ENCODE measurements at regions not wholly inside any gene's neighbourhood (a gene's known extent, or its start where the extent isn't known, plus 50 kb on each side); places are given as distances from the start of the nearest gene placed in this dataset.

DNA sequence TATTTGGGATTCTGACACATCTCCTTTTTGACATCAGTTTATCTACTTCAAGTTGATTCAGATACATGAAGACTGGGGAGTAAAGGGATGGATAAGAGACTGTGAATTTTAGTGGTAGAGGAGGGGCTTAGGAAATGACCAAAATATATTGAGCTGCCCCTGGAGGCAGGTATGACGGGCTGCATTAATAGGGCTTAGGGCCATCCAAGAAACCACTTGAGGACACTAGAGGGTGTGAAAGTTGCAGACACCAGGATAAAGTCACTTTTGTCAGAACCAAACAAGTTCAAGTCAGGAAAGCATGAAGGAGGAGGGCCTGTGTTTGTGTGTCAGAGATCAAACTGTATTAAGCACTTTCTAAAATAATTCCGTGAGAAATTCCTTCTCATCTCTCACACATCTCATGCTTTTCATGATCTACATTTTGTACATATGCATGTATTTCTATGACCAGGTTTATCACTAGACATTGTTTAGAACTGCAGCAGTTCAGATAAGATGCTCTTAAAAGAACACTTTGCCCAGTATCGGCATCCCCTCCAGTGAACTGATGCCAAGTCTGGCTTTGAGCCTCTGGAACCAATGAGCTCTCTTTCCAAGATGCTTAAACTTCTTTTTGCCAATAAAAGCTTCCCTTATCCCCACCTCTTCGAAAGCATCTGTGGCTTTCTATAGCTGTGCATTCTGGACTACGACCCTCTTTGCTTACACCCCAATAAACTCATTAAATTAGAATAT, 136.9 kb downstream of the SLC38A1 start:
- H3K27me3 ChIP-seq (ENCODE audit: control insufficient read depth, insufficient read depth, low read length): no peaks in the 10 kb centered on the region
- no peaks in the 10 kb centered on the region for H3K36me3 ChIP-seq (replicated peaks; ENCODE audit: control insufficient read depth, insufficient read depth, low read length)
- peak; percentile 6 for DNase-seq
- H3K4me3 ChIP-seq (ENCODE audit: insufficient read depth, low read depth, low read length): no peak overlapping the region

DNA sequence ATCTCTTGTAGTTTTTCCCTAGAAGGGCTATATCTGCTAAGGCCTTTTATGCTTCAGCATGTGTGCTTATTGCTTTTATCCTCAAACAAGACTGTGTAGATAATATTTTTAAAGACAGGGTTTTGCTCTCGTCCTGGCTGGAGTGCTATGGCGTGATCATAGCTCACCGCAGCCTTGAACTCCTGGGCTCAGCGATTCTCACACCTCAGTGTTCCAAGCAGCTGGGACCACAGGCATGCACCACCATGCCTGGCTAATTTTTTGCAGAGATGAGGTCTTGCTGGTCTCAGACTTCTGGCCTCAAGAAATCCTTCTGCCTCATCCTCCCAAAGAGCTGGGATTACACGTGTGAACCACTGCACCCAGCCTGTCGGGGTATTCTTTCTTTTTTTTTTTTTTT, 137.3 kb upstream of the SCAF11 start:
- H3K36me3 ChIP-seq (replicated peaks; ENCODE audit: control insufficient read depth, insufficient read depth, low read length): no peaks in the 10 kb centered on the region
- no peak overlapping the region for H3K4me3 ChIP-seq (ENCODE audit: insufficient read depth, low read depth, low read length)
- H3K27me3 ChIP-seq (ENCODE audit: control insufficient read depth, insufficient read depth, low read length): no peaks in the 10 kb centered on the region
- DNase-seq: no peak

DNA sequence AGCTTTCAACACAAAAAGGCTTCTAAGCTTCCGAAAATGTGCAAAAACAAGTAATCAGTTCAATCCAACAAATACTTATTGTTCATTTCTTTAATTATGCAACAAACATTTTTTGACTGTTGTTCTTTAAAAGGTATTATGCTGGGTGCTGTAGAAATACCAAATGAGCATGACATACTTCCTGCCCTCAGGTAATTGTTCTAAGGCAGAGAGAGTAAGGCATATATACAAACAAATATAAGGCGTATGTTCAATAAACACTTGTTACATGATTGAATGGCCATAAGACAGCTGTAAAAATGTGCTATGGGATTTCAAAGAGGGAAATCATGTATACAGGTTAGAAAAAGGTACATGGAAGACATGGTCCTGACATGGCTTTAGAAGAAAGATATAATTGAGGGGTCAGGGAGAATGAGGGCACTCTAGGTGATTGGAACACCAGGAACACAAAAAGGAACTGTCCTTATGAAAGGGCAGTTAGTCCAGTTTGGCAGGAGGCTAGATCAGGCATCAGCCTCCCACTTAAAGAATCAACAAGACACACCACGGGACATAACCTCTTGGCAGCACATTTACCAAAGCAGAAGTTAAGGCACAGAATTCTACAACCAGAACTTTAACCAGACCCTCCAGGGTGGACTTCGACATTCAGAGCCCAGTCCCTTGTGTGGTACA, 135.8 kb upstream of the SCAF11 start:
- Histone ChIP-seq H3K4me3 (ENCODE audit: insufficient read depth, low read depth, low read length) (no peak overlapping the region), H3K27me3 (ENCODE audit: control insufficient read depth, insufficient read depth, low read length) (no peaks in the 10 kb centered on the region), H3K36me3 (replicated peaks; ENCODE audit: control insufficient read depth, insufficient read depth, low read length) (no peaks in the 10 kb centered on the region)
- DNase-seq: no peak

DNA sequence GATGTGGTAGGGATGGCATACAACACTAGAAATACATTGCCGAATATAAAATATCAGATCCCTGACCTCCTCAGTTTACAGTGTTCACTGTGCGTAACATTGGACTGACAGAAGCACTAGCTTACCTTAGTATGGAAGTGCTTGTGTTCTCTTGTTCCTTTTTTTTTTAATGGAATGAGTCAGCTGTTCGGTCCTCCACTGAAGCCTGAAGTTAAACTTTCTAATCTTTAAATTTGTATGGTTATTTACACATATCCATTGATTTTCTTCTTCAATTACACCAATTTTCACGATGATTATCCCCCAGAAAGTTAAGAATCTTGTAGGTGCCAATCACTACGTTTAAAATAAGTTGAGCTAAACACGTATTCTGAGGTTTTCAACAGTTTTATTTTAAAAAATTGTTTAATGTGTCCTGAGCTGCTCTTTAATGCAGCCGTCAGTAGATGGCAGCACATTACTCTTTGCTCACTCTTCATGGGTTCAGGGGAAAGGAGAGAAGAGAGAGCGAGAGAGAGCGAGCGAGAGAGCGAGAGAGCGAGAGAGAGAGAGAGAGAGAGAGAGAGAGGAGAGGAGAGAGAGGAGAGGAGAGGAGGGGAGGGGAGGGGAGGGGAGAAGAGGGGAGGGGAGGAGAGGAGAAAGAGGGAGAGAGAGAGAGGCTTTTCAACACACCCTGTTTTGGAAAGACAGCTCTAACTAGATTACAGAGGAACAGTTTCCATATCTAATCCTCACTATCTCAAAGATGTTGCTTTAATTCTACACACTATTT, 134.7 kb upstream of the SCAF11 start:
- no peak overlapping the region for H3K4me3 ChIP-seq (ENCODE audit: insufficient read depth, low read depth, low read length)
- DNase-seq: peak; percentile 18
- no peaks in the 10 kb centered on the region for H3K36me3 ChIP-seq (replicated peaks; ENCODE audit: control insufficient read depth, insufficient read depth, low read length)
- H3K27me3 ChIP-seq (ENCODE audit: control insufficient read depth, insufficient read depth, low read length): no peaks in the 10 kb centered on the region

DNA sequence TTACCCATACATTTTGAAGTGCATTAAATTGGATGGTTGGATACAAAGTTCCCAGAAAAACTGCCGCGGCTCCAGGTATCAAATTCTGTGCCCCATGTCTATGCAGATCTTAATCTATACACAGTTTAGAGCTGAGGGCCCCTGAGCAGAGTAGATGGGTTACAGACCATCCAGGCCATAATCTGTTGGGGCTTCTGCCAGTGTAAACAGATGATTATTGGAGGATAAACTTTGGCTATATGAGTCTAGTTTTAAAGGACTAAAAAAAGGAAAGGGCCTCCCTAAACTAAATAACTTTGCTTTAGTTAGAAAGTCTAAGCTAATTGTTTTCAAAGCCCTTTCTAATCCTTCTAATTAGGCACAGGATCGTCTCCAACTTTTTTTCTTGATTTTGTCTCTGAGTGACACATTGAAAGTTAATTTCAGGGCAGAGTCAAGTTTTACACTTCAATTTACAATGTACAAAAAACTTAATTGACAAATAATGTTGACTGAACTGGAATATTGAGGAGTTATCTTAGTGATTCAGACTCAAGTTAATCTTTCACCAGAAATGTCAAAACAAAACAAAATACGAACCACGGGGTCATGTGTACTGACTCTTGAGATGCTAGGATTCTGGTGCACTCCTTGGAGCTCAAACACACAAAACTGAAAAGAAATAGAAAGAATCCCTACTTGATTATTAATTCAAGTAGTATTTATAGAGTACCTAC, 133.9 kb upstream of the SCAF11 start:
- H3K36me3 ChIP-seq (replicated peaks; ENCODE audit: control insufficient read depth, insufficient read depth, low read length): no peaks in the 10 kb centered on the region
- H3K27me3 ChIP-seq (ENCODE audit: control insufficient read depth, insufficient read depth, low read length): no peaks in the 10 kb centered on the region
- DNase-seq: no peak
- no peak overlapping the region for H3K4me3 ChIP-seq (ENCODE audit: insufficient read depth, low read depth, low read length)

DNA sequence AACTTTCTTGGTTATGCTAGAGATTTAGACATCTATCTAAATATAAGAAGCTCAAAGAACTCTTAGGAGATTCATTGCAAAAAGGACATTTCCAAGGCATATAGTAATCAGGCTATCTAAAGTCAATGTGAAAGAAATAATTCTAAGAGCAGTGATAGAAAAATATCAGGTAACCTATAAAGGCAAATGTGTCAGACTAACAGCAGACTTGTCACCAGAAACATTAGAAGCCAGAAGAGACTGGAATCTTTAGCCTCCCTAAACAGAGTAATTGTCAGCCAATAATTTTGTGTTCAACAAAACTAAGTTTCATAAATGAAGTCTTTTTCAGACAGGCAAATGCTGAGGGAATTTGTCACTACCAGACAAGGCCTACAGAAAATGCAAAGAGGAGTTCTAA, 122.0 kb upstream of the SCAF11 start:
- Histone ChIP-seq H3K36me3 (replicated peaks; ENCODE audit: control insufficient read depth, insufficient read depth, low read length) (no peaks in the 10 kb centered on the region), H3K27me3 (ENCODE audit: control insufficient read depth, insufficient read depth, low read length) (no peaks in the 10 kb centered on the region), H3K4me3 (ENCODE audit: insufficient read depth, low read depth, low read length) (no peak overlapping the region)
- DNase-seq: no peak

DNA sequence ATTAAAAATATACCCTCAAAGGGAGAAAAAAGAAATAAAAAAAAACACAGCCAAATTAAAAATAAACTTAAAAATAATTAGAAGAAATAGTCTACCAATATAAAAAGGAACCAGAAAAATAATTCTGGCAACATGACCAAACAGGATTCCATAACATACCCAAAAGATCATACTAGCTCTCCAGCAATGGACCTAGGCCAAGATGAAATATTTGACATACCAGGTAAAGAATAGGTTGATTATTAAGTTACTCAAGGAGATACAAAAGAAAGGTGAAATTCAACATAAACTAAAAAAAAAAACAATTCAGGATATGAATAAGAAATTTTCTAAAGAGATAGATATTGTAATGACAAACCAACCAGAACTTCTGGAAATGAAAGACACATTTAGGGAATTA, 121.3 kb upstream of the SCAF11 start:
- Histone ChIP-seq H3K27me3 (ENCODE audit: control insufficient read depth, insufficient read depth, low read length) (no peaks in the 10 kb centered on the region), H3K36me3 (replicated peaks; ENCODE audit: control insufficient read depth, insufficient read depth, low read length) (no peaks in the 10 kb centered on the region), H3K4me3 (ENCODE audit: insufficient read depth, low read depth, low read length) (no peak overlapping the region)
- DNase-seq: no peak

DNA sequence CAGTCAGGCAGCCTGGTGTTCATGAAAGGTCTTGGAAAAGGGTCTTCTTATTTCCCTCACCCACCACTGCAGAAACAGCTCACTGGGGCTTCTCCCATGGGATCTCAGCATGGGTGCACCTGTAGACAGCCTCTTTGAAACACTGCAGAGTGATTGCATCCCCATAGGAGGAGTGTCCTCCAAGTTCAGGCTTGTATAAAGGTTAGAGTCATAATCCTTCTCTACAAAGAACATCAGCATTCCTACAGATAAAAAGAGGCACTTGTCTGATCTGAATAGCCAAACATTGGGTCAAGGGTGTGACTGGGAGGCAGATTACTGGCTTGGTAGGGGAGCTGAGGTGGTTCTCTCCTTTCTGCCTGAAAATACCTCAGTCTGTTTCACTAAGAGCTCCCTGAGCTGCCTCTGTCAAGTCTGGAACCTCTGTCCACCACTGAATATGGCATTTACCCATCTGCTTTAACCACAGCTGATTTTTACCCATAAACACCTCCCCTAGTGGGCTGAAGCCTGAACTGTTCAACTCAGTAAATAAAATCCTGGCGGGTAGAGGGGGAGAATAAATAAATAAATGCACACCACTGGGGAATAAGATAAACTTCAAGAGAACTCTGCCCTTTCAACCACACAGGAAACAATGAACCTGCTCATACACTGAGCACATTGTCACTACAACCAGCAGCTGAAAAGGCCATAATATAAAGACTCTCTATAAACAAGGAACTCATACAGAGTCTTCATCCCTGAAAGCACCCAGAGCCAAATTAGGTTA, 120.7 kb upstream of the SCAF11 start:
- Histone ChIP-seq H3K27me3 (ENCODE audit: control insufficient read depth, insufficient read depth, low read length) (no peaks in the 10 kb centered on the region), H3K4me3 (ENCODE audit: insufficient read depth, low read depth, low read length) (no peak overlapping the region), H3K36me3 (replicated peaks; ENCODE audit: control insufficient read depth, insufficient read depth, low read length) (no peaks in the 10 kb centered on the region)
- DNase-seq: no peak

DNA sequence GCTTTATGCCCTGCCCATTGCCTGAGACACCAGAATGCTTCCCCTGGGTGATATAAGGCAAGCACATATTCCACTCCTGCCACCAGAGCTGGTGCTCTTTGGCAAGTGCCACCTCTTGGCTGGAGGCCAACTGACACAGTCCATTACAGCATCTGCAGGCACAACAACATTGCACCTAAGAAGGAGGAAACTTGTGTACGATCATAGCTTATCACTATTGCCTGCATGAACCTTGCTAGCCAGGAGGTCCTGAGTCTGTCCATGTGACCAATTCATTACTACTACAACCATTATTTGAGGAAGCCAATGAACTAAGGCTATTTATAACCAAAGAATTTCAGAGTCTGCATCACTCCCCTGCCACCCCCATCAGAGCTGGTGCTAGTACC, 119.8 kb upstream of the SCAF11 start:
- no peak overlapping the region for H3K4me3 ChIP-seq (ENCODE audit: insufficient read depth, low read depth, low read length)
- no peaks in the 10 kb centered on the region for H3K36me3 ChIP-seq (replicated peaks; ENCODE audit: control insufficient read depth, insufficient read depth, low read length)
- no peak for DNase-seq
- H3K27me3 ChIP-seq (ENCODE audit: control insufficient read depth, insufficient read depth, low read length): no peaks in the 10 kb centered on the region

DNA sequence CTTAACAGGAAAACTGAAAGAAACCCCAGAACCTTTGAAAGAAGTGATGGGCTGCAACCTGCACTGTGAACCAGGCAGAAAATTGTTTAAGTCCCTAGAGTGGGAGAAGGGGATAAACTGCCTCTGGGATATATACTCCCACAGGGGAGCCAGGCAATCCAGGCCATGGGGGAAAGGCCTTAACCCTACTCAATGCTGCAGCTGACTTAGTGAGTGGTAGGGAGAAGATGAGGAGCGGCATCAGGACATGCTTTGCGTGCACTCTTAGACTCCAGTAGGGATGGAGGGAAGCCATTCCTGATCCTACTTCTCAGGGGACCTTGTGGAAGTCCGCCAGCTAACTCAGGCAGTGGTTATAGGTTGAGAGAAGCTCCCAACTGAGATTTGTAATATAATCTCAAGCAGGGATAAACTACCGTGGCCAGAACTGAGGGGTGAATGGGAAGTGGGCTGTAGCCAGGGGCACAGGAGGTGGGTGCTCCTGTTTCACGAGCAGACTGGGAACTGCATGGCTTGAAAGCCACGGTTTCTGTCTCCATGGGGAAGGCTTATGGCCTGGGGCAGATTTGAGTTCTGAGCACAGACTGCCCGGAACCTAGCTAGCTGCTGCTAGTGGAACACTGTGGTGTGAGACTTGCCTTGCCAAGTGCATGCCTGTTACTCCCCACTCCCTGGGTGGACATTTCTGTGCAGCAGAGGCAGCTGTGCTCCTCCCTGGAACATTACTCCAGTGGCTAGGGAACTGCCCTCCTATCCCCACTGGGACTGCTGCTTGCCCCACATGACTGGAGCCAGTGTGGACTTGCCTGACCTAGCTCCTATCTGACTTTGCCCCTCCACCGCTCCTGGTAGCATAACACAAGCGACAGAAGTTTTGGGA, 119.2 kb upstream of the SCAF11 start:
- H3K36me3 ChIP-seq (replicated peaks; ENCODE audit: control insufficient read depth, insufficient read depth, low read length): no peaks in the 10 kb centered on the region
- H3K4me3 ChIP-seq (ENCODE audit: insufficient read depth, low read depth, low read length): no peak overlapping the region
- H3K27me3 ChIP-seq (ENCODE audit: control insufficient read depth, insufficient read depth, low read length): no peaks in the 10 kb centered on the region
- no peak for DNase-seq

DNA sequence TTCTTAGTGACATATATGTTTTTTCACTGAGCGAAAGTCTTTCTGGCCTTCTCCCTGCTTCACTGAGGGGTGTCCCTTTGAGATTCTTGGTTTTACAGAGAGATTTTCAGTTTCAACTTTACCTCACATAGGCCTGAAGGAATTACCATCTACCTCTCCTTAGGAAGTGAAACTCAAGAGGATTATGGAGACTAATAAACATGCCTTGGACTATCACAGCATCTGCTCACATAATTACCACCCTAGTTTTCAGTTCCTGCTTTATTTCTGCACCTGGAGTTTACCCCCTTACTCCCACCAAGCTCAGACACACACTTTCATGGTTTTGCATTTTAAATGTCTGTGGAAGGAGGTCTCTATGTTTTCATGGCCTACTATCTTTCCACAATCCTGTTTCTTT, 118.3 kb upstream of the SCAF11 start:
- Histone ChIP-seq H3K4me3 (ENCODE audit: insufficient read depth, low read depth, low read length) (no peak overlapping the region), H3K27me3 (ENCODE audit: control insufficient read depth, insufficient read depth, low read length) (no peaks in the 10 kb centered on the region), H3K36me3 (replicated peaks; ENCODE audit: control insufficient read depth, insufficient read depth, low read length) (no peaks in the 10 kb centered on the region)
- no peak for DNase-seq

DNA sequence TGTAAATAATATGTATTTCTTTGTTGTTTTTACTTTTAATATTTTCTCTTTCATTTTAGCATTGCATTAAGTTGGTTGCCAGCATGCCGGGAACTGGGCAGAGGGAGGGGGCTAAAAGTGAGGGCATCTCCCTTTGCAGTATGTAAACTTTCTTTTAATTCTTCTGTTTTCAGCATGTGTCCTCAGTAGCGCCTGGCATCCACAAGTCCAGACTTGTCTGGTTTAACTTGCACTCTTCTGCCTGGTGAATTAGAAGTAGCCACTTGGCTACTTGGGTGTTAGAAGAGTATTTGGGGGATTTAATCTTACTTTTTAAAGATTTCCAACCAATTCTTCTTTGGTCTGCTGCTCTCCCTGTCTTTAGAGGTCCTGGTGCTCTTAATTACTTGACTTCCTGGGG, 117.2 kb upstream of the SCAF11 start:
- Histone ChIP-seq H3K36me3 (replicated peaks; ENCODE audit: control insufficient read depth, insufficient read depth, low read length) (no peaks in the 10 kb centered on the region), H3K4me3 (ENCODE audit: insufficient read depth, low read depth, low read length) (no peak overlapping the region), H3K27me3 (ENCODE audit: control insufficient read depth, insufficient read depth, low read length) (no peaks in the 10 kb centered on the region)
- no peak for DNase-seq

DNA sequence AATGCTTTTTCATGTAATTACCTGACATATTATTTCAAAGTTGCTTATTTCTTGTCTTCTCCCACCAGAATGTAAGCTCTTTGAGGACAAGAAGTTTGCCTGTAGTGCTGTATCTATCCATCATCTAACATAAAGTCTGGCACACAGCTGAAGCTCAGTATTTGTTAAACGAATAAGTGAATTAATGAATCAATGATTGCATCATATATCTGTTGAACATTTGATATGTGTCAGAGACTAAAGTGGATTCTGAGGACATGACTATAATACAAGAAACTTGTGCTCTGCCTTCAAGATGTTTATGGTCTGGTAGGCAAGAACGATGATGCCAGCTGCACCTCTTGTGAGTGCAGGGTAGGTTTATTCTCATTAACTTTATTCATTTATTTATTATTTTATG, 115.4 kb upstream of the SCAF11 start:
- DNase-seq: no peak
- Histone ChIP-seq H3K4me3 (ENCODE audit: insufficient read depth, low read depth, low read length) (no peak overlapping the region), H3K36me3 (replicated peaks; ENCODE audit: control insufficient read depth, insufficient read depth, low read length) (no peaks in the 10 kb centered on the region), H3K27me3 (ENCODE audit: control insufficient read depth, insufficient read depth, low read length) (no peaks in the 10 kb centered on the region)
